K562 (cell line): ENCODE measurements at regions not wholly inside any gene's neighbourhood (a gene's known extent, or its start where the extent isn't known, plus 50 kb on each side); places are given as distances from the start of the nearest gene placed in this dataset.

ENCODE experiments used
- ATAC-seq: fragments of 200-7000 bp; cut with Tn5 transposase; 3 replicates; pipeline ENCODE4 v1.9.1; 2020; ENCODE audit warnings: moderate library complexity
- BruUV-seq: library from RNA; stranded (reverse); fragments of 400-500 nt; replicated peaks from 2 replicates; lab custom pipeline; 2021; lab: Mats Ljungman, UMichigan
- CTCF ChIA-PET: fragments of 300-600 bp; formaldehyde crosslinking; extraction: SDS; loops from one replicate; lab custom pipeline; 2021; ENCODE audit warnings: low intra/inter-chr PET ratio; lab: Yijun Ruan, JAX
- POLR2A ChIA-PET: fragments of 300-600, 350-650 bp; sonication (Branson Sonifier 250); formaldehyde crosslinking; extraction: SDS; loops from one replicate; lab custom pipeline; 2021; ENCODE audit warnings: antibody characterized with exemption, inconsistent platforms; lab: Yijun Ruan, JAX
- DNase-seq, 4 experiments: peaks; one replicate each; pipeline versions ENCODE4 v3.0.0 to v3.0.0-alpha.2; 2011 to 2018; ENCODE audit warnings: low spot score in 3 of 4, mixed read lengths in 3 of 4; ENCODE audit errors: extremely low read depth in 1 of 4
- FAIRE-seq: peaks from 2 replicates; lab custom pipeline; 2011; peaks lifted over from hg19 to GRCh38; lab: Jason Lieb, UNC
- H2AFZ ChIP-seq: 2 replicates; pipeline ENCODE4 v1.6.0; 2011; ENCODE audit warnings: low read depth, low read length, control low read depth, inconsistent platforms
- H3K27ac ChIP-seq: fragments of 200-600 bp; 3 replicates; pipeline ENCODE4 v1.8.0; 2011; ENCODE audit warnings: low read depth, mild to moderate bottlenecking, control low read depth, inconsistent platforms, low read length, moderate library complexity, mixed read lengths; ENCODE audit errors: extremely low read depth
- H3K27me3 ChIP-seq, 2 experiments: fragments of 300-600 bp in 1 of 2; 2 replicates in 1 of 2; 3 replicates in 1 of 2; pipeline versions ENCODE4 v1.6.0 to v1.8.0; 2011; ENCODE audit warnings: inconsistent platforms in 2 of 2, low read length in 2 of 2, mild to moderate bottlenecking in 1 of 2, mixed read lengths in 1 of 2, moderate library complexity in 1 of 2; ENCODE audit not compliant: control insufficient read depth in 2 of 2, insufficient read depth in 2 of 2
- H3K36me3 ChIP-seq: fragments of 300-600 bp; 3 replicates; pipeline ENCODE4 v1.8.0; 2011; ENCODE audit warnings: mild to moderate bottlenecking, low read length, inconsistent platforms; ENCODE audit not compliant: control insufficient read depth, insufficient read depth
- H3K4me1 ChIP-seq, 2 experiments: fragments of 200-600 bp in 1 of 2; replicated peaks in 1 of 2; 2 replicates in 1 of 2; 3 replicates in 1 of 2; pipeline versions ENCODE4 v1.5.1 to v1.8.0; 2011; ENCODE audit warnings: inconsistent platforms in 2 of 2, low read length in 2 of 2, mild to moderate bottlenecking in 1 of 2, mixed read lengths in 1 of 2, moderate library complexity in 1 of 2; ENCODE audit not compliant: control insufficient read depth in 2 of 2, insufficient read depth in 2 of 2
- H3K4me2 ChIP-seq: 2 replicates; pipeline ENCODE4 v1.6.1; 2011; ENCODE audit warnings: low read length, control low read depth, inconsistent platforms, mixed read lengths; ENCODE audit not compliant: insufficient read depth
- H3K4me3 ChIP-seq: fragments of 200-600 bp; sonication (generic), shearing (Covaris generic); 2 replicates; pipeline ENCODE4 v1.5.1; 2016; ENCODE audit warnings: control low read depth, inconsistent platforms
- H3K79me2 ChIP-seq: fragments of 200-600 bp; 3 replicates; pipeline ENCODE4 v1.8.0; 2011; ENCODE audit warnings: low read length, inconsistent platforms; ENCODE audit not compliant: control insufficient read depth, insufficient read depth
- H3K9ac ChIP-seq, 2 experiments: 2 replicates each; pipeline versions ENCODE4 v1.6.0 to v1.6.1; 2011; ENCODE audit warnings: low read depth in 2 of 2, low read length in 2 of 2, control low read depth in 1 of 2, inconsistent platforms in 1 of 2, mild to moderate bottlenecking in 1 of 2, mixed read lengths in 1 of 2; ENCODE audit not compliant: insufficient read depth in 1 of 2
- H3K9me1 ChIP-seq: one replicate; pipeline ENCODE4 v1.6.0; 2011; ENCODE audit warnings: inconsistent platforms, mild to moderate bottlenecking, low read length, moderate library complexity; ENCODE audit not compliant: control insufficient read depth, insufficient read depth
- H3K9me3 ChIP-seq: replicated peaks from 2 replicates; pipeline ENCODE4 v1.5.1; 2011; ENCODE audit warnings: low read depth, low read length, inconsistent platforms; ENCODE audit not compliant: control insufficient read depth, insufficient read depth
- H4K20me1 ChIP-seq: replicated peaks from 2 replicates; pipeline ENCODE4 v1.6.1; 2011; ENCODE audit warnings: low read length, inconsistent platforms, mixed read lengths; ENCODE audit not compliant: control insufficient read depth, insufficient read depth
- ERF ChIP-seq: fragments of 450-650 bp; formaldehyde crosslinking; IDR thresholded peaks from 2 replicates; pipeline ENCODE4 v1.4.0; 2020; ENCODE audit warnings: mild to moderate bottlenecking, mixed read lengths
- KLF1 ChIP-seq: fragments of 450-650 bp; IDR thresholded peaks from 2 replicates; pipeline ENCODE4 v1.6.1; 2016; ENCODE audit warnings: missing genetic modification characterization, missing compliant biosample characterization
- RBM17 ChIP-seq: fragments of 200-400 bp; formaldehyde crosslinking; IDR thresholded peaks from 2 replicates; pipeline ENCODE4 v1.6.1; 2017; ENCODE audit warnings: low read depth, mild to moderate bottlenecking, low read length, borderline replicate concordance
- ZBTB33 ChIP-seq: sonication (generic); formaldehyde crosslinking; IDR thresholded peaks from 2 replicates; pipeline ENCODE4 v1.8.1; 2023; ENCODE audit warnings: mild to moderate bottlenecking, missing genetic modification reagents
- ZNF140 ChIP-seq: fragments of 250-450 bp; sonication (Bioruptor Pico); IDR thresholded peaks from 2 replicates; pipeline ENCODE4 v1.8.0; 2021; ENCODE audit warnings: moderate library complexity, mild to moderate bottlenecking, inconsistent platforms
- WGBS: fragments of 100-300 bp; shearing (Covaris generic); methylation state at CpG from one replicate; pipeline ENCODE4 v1.1.6; 2016; ENCODE audit warnings: low coverage, mixed read lengths; ENCODE audit not compliant: insufficient coverage; ENCODE audit errors: missing lambda C conversion rate; 5-methylcytosine and 5-hydroxymethylcytosine counted together
- in situ Hi-C: fragments of 300-500 bp; cut with MboI; formaldehyde crosslinking; loops from 4 replicates; pipeline ENCODE4 v1.15.0; 2018; ENCODE audit warnings: inconsistent platforms, mixed read lengths
- intact Hi-C: fragments of 100-400 bp; cut with micrococcal nuclease; formaldehyde crosslinking; loops from 2 replicates; pipeline ENCODE4 v1.14.2; 2022
- TF ChIP-seq, protein P1 (sequence below), 3 experiments: IDR thresholded peaks in 2 of 3; conservative IDR thresholded peaks in 1 of 3; 2 replicates each; pipeline ENCODE4 v1.5.1; 2011 to 2012; ENCODE audit warnings: low read length in 3 of 3, mild to moderate bottlenecking in 3 of 3, control low read depth in 2 of 3, improper control_type of control experiment in 1 of 3, inconsistent platforms in 1 of 3, low read depth in 1 of 3, mixed read lengths in 1 of 3, moderate library complexity in 1 of 3; ENCODE audit not compliant: insufficient read depth in 2 of 3

DNA sequence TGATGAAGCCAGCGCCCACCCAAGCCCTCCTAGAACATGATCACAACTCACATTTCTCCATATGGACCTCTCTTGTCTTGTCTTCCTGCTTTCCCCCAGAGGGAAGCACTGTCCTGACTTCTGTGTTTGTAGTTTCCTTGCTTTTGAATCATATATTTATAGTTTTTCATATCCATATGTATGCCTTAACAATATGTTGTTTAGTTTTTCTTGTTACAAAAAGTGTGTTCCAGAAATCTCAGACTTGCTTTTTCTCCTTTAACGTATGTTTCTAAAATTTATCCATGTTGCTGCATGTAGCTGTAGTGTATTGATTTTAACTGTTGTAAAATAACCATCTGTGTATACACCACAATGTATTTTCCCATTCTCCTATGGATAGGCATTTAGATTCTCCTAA lies 182.0 kb upstream of the SMIM23 start:
- Histone ChIP-seq H3K36me3 (no peaks in the 10 kb centered on the region), H3K79me2 (no peaks in the 10 kb centered on the region), H3K27ac (no peak overlapping the region), H3K9me1 (no peaks in the 10 kb centered on the region), H3K4me1 (no peaks in the 10 kb centered on the region), H3K4me2 (no peak overlapping the region), H3K27me3 (peaks cover 0 to under 1% of the 10 kb centered on the region in 2 experiments; a peak in 1 of 5 replicates), H4K20me1 (no peaks in the 10 kb centered on the region; the same call in 1 of the 2 replicates), H3K9ac (no peak overlapping the region), H2AFZ (no peak overlapping the region), H3K9me3 (no peaks in the 10 kb centered on the region), H3K4me3 (no peak overlapping the region)
- BruUV-seq = no TSS peak
- 0% methylated on average over 2 of the region's 2 CpGs for WGBS
- TF ChIP-seq KLF1 (tag) = no peak
- TF ChIP-seq, protein P1, sequence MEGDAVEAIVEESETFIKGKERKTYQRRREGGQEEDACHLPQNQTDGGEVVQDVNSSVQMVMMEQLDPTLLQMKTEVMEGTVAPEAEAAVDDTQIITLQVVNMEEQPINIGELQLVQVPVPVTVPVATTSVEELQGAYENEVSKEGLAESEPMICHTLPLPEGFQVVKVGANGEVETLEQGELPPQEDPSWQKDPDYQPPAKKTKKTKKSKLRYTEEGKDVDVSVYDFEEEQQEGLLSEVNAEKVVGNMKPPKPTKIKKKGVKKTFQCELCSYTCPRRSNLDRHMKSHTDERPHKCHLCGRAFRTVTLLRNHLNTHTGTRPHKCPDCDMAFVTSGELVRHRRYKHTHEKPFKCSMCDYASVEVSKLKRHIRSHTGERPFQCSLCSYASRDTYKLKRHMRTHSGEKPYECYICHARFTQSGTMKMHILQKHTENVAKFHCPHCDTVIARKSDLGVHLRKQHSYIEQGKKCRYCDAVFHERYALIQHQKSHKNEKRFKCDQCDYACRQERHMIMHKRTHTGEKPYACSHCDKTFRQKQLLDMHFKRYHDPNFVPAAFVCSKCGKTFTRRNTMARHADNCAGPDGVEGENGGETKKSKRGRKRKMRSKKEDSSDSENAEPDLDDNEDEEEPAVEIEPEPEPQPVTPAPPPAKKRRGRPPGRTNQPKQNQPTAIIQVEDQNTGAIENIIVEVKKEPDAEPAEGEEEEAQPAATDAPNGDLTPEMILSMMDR (IDR thresholded peaks at IDR 0.05 in 2 of 3, conservative IDR thresholded peaks at IDR 0.05 in 1 of 3; ENCODE audit: insufficient read depth in 2 of 3, low read depth in 1 of 3, low read length in 3 of 3) = no peak
- TF ChIP-seq RBM17 = no peak
- TF ChIP-seq ZNF140 (CRISPR knock-in tag) = no peak
- no peak for TF ChIP-seq ZBTB33 (CRISPR knock-in tag)
- TF ChIP-seq ERF (CRISPR knock-in tag) = no peak
- ChIA-PET CTCF (no interaction called here), POLR2A (no interaction called here)
- DNase-seq = no peak
- intact Hi-C loops (no loop called here), in situ Hi-C loops (no loop called here)
- ATAC-seq = no peak
- FAIRE-seq = no peak
